GM23248 (cell line): ENCODE measurements at regions not wholly inside any gene's neighbourhood (a gene's known extent, or its start where the extent isn't known, plus 50 kb on each side); places are given as distances from the start of the nearest gene placed in this dataset.

Experiments used
- DNase-seq: peaks from one replicate; pipeline ENCODE4 v3.0.0-alpha.2; 2015
- H2AFZ ChIP-seq: fragments of 200-600 bp; sonication (generic); 2 replicates; pipeline ENCODE4 v1.6.1; 2016; ENCODE audit warnings: antibody characterized with exemption
- H3F3A ChIP-seq: fragments of 200-600 bp; sonication (generic); 2 replicates; pipeline ENCODE4 v1.6.1; 2016; ENCODE audit warnings: mild to moderate bottlenecking, antibody characterized with exemption, mixed run types; ENCODE audit not compliant: insufficient read depth
- H3K27ac ChIP-seq: fragments of 200-600 bp; sonication (generic); 2 replicates; pipeline ENCODE4 v1.5.1; 2016; ENCODE audit warnings: mild to moderate bottlenecking
- H3K27me3 ChIP-seq: fragments of 200-600 bp; sonication (generic); replicated peaks from 2 replicates; pipeline ENCODE4 v1.6.1; 2016; ENCODE audit warnings: mild to moderate bottlenecking; ENCODE audit not compliant: insufficient read depth
- H3K36me3 ChIP-seq: fragments of 200-600 bp; sonication (generic); 2 replicates; pipeline ENCODE4 v1.6.1; 2016; ENCODE audit warnings: low read depth, mild to moderate bottlenecking
- H3K4me1 ChIP-seq: fragments of 200-600 bp; sonication (generic); 2 replicates; pipeline ENCODE4 v1.6.1; 2016; ENCODE audit warnings: mild to moderate bottlenecking; ENCODE audit not compliant: insufficient read depth
- H3K4me2 ChIP-seq: fragments of 200-600 bp; sonication (generic); one replicate; pipeline ENCODE4 v1.6.1; 2016; ENCODE audit warnings: mild to moderate bottlenecking; ENCODE audit not compliant: unreplicated experiment
- H3K4me3 ChIP-seq: fragments of 200-600 bp; sonication (generic); 2 replicates; pipeline ENCODE4 v1.5.1; 2016; ENCODE audit warnings: mild to moderate bottlenecking
- H3K79me2 ChIP-seq: fragments of 200-600 bp; sonication (generic); 2 replicates; pipeline ENCODE4 v1.6.1; 2016; ENCODE audit warnings: mild to moderate bottlenecking; ENCODE audit not compliant: insufficient read depth
- H3K9ac ChIP-seq: fragments of 200-600 bp; sonication (generic); 2 replicates; pipeline ENCODE4 v1.6.1; 2016; ENCODE audit warnings: mild to moderate bottlenecking
- H3K9me2 ChIP-seq: fragments of 200-600 bp; sonication (generic); 2 replicates; pipeline ENCODE4 v1.6.1; 2016; ENCODE audit warnings: mixed run types, mild to moderate bottlenecking, moderate library complexity; ENCODE audit not compliant: insufficient read depth
- H3K9me3 ChIP-seq: fragments of 200-600 bp; sonication (generic); one replicate; pipeline ENCODE4 v1.6.1; 2017; ENCODE audit warnings: low read depth
- H4K20me1 ChIP-seq: fragments of 200-600 bp; sonication (generic); 2 replicates; pipeline ENCODE4 v1.6.0; 2016; ENCODE audit not compliant: insufficient read depth
- EZH2 ChIP-seq: fragments of 200-600 bp; sonication (generic); IDR thresholded peaks from 2 replicates; pipeline ENCODE4 v1.6.1; 2018; ENCODE audit warnings: antibody characterized with exemption, mild to moderate bottlenecking; ENCODE audit not compliant: insufficient read depth, poor library complexity, severe bottlenecking
- EZH2phosphoT487 ChIP-seq: fragments of 200-600 bp; sonication (generic); IDR thresholded peaks from 2 replicates; pipeline ENCODE4 v1.6.1; 2018; ENCODE audit warnings: antibody characterized with exemption, moderate library complexity, mild to moderate bottlenecking, low read depth; ENCODE audit not compliant: insufficient read depth
- WGBS, 2 experiments: methylation state at CpG; one replicate each; pipeline ENCODE4 v1.1.6; 2015 to 2017; ENCODE audit warnings: low lambda C conversion rate in 2 of 2, low coverage in 1 of 2; ENCODE audit errors: missing lambda C conversion rate in 2 of 2; 5-methylcytosine and 5-hydroxymethylcytosine counted together
- in situ Hi-C: fragments of 300-500 bp; cut with MboI; formaldehyde crosslinking; loops from 2 replicates; pipeline ENCODE4 v1.15.0; 2020

DNA sequence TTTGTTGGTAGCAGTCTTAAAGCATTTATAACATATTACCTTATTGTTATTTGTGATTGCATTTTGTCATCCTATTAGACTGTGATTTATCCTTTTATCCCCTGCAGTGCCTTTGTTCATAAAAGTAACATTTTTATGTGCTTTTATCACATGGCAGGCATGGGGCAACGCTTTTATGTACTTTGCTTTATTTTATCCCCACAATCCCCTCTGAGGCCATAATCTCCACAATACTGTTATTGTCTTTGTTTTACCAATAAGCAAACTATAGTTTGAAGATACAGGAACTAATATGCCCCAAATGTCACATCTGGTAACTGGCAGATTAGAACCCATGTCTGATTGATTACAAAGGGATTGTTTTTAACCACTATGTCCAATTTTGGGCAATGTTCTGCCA is 613.5 kb downstream of the REEP3 start:
- Histone ChIP-seq H3F3A (no peaks in the 10 kb centered on the region), H3K9me2 (no peaks in the 10 kb centered on the region), H4K20me1 (no peaks in the 10 kb centered on the region), H3K4me3 (no peak overlapping the region), H3K27me3 (no peaks in the 10 kb centered on the region), H3K27ac (no peak overlapping the region), H3K9me3 (no peaks in the 10 kb centered on the region), H3K9ac (no peak overlapping the region), H2AFZ (no peak overlapping the region), H3K36me3 (no peaks in the 10 kb centered on the region), H3K4me1 (no peaks in the 10 kb centered on the region), H3K4me2 (no peak overlapping the region), H3K79me2 (no peaks in the 10 kb centered on the region)
- no peak for DNase-seq
- TF ChIP-seq EZH2phosphoT487 (no peak), EZH2 (no peak)
- in situ Hi-C loops, result no loop called here
- 6 to 7% methylated on average over 1 of the region's 1 CpG for whole genome bisulfite sequencing, 2 experiments

DNA sequence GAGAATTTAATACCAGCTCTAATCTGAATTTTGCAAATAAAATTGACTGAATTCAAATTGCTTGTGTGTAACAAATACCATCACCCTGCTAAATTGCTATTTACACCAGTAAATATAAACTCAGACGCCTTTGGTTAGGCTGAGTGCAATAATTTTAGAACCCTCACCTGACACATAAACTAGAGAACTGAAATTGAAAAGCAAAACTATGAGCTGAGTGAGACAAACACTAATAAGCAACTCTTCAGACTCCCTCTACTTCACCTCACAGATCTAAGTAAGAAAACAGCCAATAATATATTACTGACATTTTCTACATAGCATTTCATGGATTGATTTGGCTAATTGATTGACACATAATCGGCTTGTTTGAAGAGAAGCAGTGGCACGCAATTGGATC is 621.2 kb downstream of the REEP3 start:
- no peak for TF ChIP-seq EZH2
- no peak for TF ChIP-seq EZH2phosphoT487
- Histone ChIP-seq H3K27me3 (no peaks in the 10 kb centered on the region), H3K4me1 (no peaks in the 10 kb centered on the region), H3K36me3 (no peaks in the 10 kb centered on the region), H4K20me1 (no peaks in the 10 kb centered on the region), H3K27ac (no peak overlapping the region), H2AFZ (no peak overlapping the region), H3K9me2 (no peaks in the 10 kb centered on the region), H3K4me2 (no peak overlapping the region), H3K9ac (no peak overlapping the region), H3K9me3 (no peaks in the 10 kb centered on the region), H3K4me3 (no peak overlapping the region), H3F3A (no peaks in the 10 kb centered on the region), H3K79me2 (no peaks in the 10 kb centered on the region)
- in situ Hi-C loops, result no loop called here
- 26 to 29% methylated on average over 3 of the region's 3 CpGs for WGBS, 2 experiments
- no peak for DNase-seq

DNA sequence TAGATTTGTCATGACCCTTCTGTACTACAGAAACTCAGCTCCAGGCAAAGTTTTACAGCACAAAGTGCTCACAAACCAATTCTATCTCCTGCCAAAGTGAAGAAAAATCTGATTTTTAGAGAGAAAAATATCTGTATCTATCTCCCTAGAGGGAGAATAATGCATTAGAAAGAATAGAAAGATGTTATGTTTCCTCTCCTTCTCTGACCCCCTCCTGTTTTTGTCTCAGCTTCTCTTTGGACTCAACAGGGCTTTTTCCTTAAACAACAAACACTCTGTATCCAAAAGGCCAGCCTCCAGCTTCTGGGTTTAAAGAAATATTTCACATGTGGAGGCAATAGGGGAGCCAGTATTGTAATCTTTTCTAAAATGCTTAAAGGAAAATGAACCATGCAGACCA is 627.4 kb downstream of the REEP3 start:
- Histone ChIP-seq H3F3A (no peaks in the 10 kb centered on the region), H3K4me3 (no peak overlapping the region), H2AFZ (no peak overlapping the region), H3K36me3 (no peaks in the 10 kb centered on the region), H3K9me3 (no peaks in the 10 kb centered on the region), H4K20me1 (no peaks in the 10 kb centered on the region), H3K4me1 (no peaks in the 10 kb centered on the region), H3K79me2 (no peaks in the 10 kb centered on the region), H3K9me2 (no peaks in the 10 kb centered on the region), H3K27me3 (no peaks in the 10 kb centered on the region), H3K9ac (no peak overlapping the region), H3K27ac (no peak overlapping the region), H3K4me2 (no peak overlapping the region)
- DNase-seq, result no peak
- in situ Hi-C loops, result no loop called here
- TF ChIP-seq EZH2 (no peak), EZH2phosphoT487 (no peak)

DNA sequence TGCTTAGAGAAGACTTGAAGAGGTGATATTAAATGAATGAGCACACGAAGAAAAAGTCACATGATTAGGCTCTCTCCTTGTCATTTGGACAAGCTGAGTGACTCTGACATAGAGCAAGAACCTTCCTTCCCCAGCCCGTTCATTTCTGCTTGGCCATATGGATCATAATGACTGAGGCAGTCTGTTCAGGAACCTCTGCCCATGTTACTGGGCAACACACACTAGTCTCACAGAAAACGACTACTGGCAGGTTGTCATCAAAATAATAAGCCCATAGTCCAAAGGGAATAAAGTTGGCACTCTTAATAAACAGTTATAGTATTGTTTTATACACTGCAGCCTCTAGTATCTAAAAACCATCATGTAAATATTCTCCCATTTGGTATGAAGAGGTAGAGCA is 635.0 kb downstream of the REEP3 start:
- TF ChIP-seq EZH2, result no peak
- TF ChIP-seq EZH2phosphoT487, result no peak
- in situ Hi-C loops, result no loop called here
- Histone ChIP-seq H4K20me1 (no peaks in the 10 kb centered on the region), H3K36me3 (no peaks in the 10 kb centered on the region), H3K4me3 (no peak overlapping the region), H3K4me2 (no peak overlapping the region), H3K9ac (no peak overlapping the region), H3K9me2 (no peaks in the 10 kb centered on the region), H3K4me1 (no peaks in the 10 kb centered on the region), H3K27me3 (no peaks in the 10 kb centered on the region), H3K27ac (no peak overlapping the region), H3K79me2 (no peaks in the 10 kb centered on the region), H3K9me3 (no peaks in the 10 kb centered on the region), H2AFZ (no peak overlapping the region), H3F3A (no peaks in the 10 kb centered on the region)
- no peak for DNase-seq
- 1 to 2% methylated on average over 3 of the region's 3 CpGs for WGBS, 2 experiments

DNA sequence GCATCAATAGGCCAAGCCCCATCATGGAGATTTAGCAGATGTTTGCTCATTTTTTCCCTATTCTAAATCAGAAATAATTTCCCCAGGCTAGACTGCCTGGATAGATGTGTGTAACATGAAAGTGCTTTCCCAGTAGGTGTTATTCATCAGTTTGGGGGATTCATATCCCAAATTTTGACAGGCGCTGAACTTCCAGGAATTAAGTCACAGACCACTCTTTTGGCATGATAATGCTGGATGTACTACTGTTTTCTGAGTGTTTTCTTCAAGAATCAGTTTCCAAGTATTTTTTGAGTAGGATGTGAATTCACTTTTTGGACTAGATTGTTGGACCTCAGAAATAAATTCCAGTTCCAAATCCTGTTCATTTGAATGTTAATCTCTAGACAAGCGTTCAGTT is 637.4 kb downstream of the REEP3 start:
- Histone ChIP-seq H3K4me2 (no peak overlapping the region), H3F3A (no peaks in the 10 kb centered on the region), H3K9me2 (no peaks in the 10 kb centered on the region), H3K27ac (no peak overlapping the region), H3K4me1 (no peaks in the 10 kb centered on the region), H2AFZ (no peak overlapping the region), H3K36me3 (no peaks in the 10 kb centered on the region), H3K4me3 (no peak overlapping the region), H3K9me3 (no peaks in the 10 kb centered on the region), H3K27me3 (no peaks in the 10 kb centered on the region), H3K9ac (no peak overlapping the region), H3K79me2 (no peaks in the 10 kb centered on the region), H4K20me1 (no peaks in the 10 kb centered on the region)
- 10 to 13% methylated on average over 2 of the region's 2 CpGs for WGBS, 2 experiments
- no peak for DNase-seq
- in situ Hi-C loops, result no loop called here
- no peak for TF ChIP-seq EZH2phosphoT487
- no peak for TF ChIP-seq EZH2
